Neuronal stem cell (in vitro differentiated cells): ENCODE measurements at regions not wholly inside any gene's neighbourhood (a gene's known extent, or its start where the extent isn't known, plus 50 kb on each side); places are given as distances from the start of the nearest gene placed in this dataset.

Experiments used
- DNase-seq: peaks from one replicate; pipeline ENCODE4 v3.0.0-alpha.2; 2013; ENCODE audit warnings: low spot score
- H2AFZ ChIP-seq: one replicate; pipeline ENCODE4 v1.6.1; 2013; ENCODE audit warnings: mild to moderate bottlenecking, low read length, inconsistent platforms
- H2AK5ac ChIP-seq: 2 replicates; pipeline ENCODE4 v1.6.1; 2013; ENCODE audit warnings: low read depth, mild to moderate bottlenecking, inconsistent platforms, low read length, moderate library complexity, mixed read lengths
- H2BK120ac ChIP-seq: 2 replicates; pipeline ENCODE4 v1.6.1; 2013; ENCODE audit warnings: low read depth, mild to moderate bottlenecking, inconsistent platforms, low read length, moderate library complexity, mixed read lengths
- H2BK12ac ChIP-seq: one replicate; pipeline ENCODE4 v1.6.1; 2013; ENCODE audit warnings: low read length, inconsistent platforms
- H2BK15ac ChIP-seq: 2 replicates; pipeline ENCODE4 v1.6.1; 2013; ENCODE audit warnings: mild to moderate bottlenecking, low read length, inconsistent platforms, mixed read lengths
- H2BK5ac ChIP-seq: one replicate; pipeline ENCODE4 v1.6.1; 2013; ENCODE audit warnings: inconsistent platforms, mild to moderate bottlenecking, low read length, moderate library complexity
- H3K14ac ChIP-seq: one replicate; pipeline ENCODE4 v1.6.1; 2013; ENCODE audit warnings: low read length, inconsistent platforms
- H3K18ac ChIP-seq: 2 replicates; pipeline ENCODE4 v1.6.1; 2013; ENCODE audit warnings: low read length, inconsistent platforms
- H3K23ac ChIP-seq: 2 replicates; pipeline ENCODE4 v1.6.1; 2013; ENCODE audit warnings: low read depth, mild to moderate bottlenecking, mixed read lengths, low read length, inconsistent platforms; ENCODE audit not compliant: poor library complexity
- H3K27ac ChIP-seq: replicated peaks from 3 replicates; pipeline ENCODE4 v1.5.1; 2013; ENCODE audit warnings: low read length, inconsistent platforms
- H3K27me3 ChIP-seq, 3 experiments: 2 replicates each; pipeline ENCODE4 v1.6.1; 2013; ENCODE audit warnings: low read length in 3 of 3, mild to moderate bottlenecking in 2 of 3, inconsistent platforms in 1 of 3, low read depth in 1 of 3, mixed read lengths in 1 of 3, moderate library complexity in 1 of 3; ENCODE audit not compliant: control insufficient read depth in 3 of 3, insufficient read depth in 3 of 3
- H3K36me3 ChIP-seq, 2 donors: replicated peaks in 1 of 2; 2 replicates each; pipeline ENCODE4 v1.6.1; 2013; ENCODE audit warnings: low read length in 2 of 2; ENCODE audit not compliant: control insufficient read depth in 2 of 2, insufficient read depth in 2 of 2
- H3K4ac ChIP-seq: 2 replicates; pipeline ENCODE4 v1.6.1; 2013; ENCODE audit warnings: inconsistent platforms, mild to moderate bottlenecking, low read length, moderate library complexity
- H3K4me1 ChIP-seq, 2 donors: 1 replicate in 1 of 2; 2 replicates in 1 of 2; pipeline ENCODE4 v1.6.1; 2013; ENCODE audit warnings: low read length in 2 of 2, low read depth in 1 of 2; ENCODE audit not compliant: control insufficient read depth in 2 of 2, insufficient read depth in 1 of 2
- H3K4me2 ChIP-seq: one replicate; pipeline ENCODE4 v1.6.1; 2013; ENCODE audit warnings: mild to moderate bottlenecking, low read length, inconsistent platforms; ENCODE audit not compliant: insufficient read depth, poor library complexity, severe bottlenecking
- H3K4me3 ChIP-seq, 2 donors: 2 replicates each; pipeline ENCODE4 v1.5.1; 2013; ENCODE audit warnings: low read length in 2 of 2, mild to moderate bottlenecking in 2 of 2, inconsistent platforms in 1 of 2, moderate library complexity in 1 of 2
- H3K79me1 ChIP-seq: one replicate; pipeline ENCODE4 v1.6.1; 2013; ENCODE audit warnings: low read depth, mild to moderate bottlenecking, inconsistent platforms, low read length, moderate library complexity
- H3K9ac ChIP-seq: one replicate; pipeline ENCODE4 v1.6.1; 2013; ENCODE audit warnings: mild to moderate bottlenecking, low read depth, low read length, inconsistent platforms; ENCODE audit not compliant: poor library complexity
- H3K9me3 ChIP-seq, 2 donors: replicated peaks in 1 of 2; 2 replicates each; pipeline versions ENCODE3 to v1.6.1; 2013; ENCODE audit warnings: low read length in 2 of 2, mild to moderate bottlenecking in 2 of 2, inconsistent platforms in 1 of 2, low read depth in 1 of 2, mixed read lengths in 1 of 2, moderate library complexity in 1 of 2; ENCODE audit not compliant: control insufficient read depth in 2 of 2, insufficient read depth in 1 of 2
- H4K8ac ChIP-seq: one replicate; pipeline ENCODE4 v1.6.1; 2013; ENCODE audit warnings: low read depth, mild to moderate bottlenecking, inconsistent platforms, low read length, moderate library complexity
- H4K91ac ChIP-seq: one replicate; pipeline ENCODE4 v1.6.1; 2013; ENCODE audit warnings: low read length, low read depth, mild to moderate bottlenecking, inconsistent platforms; ENCODE audit not compliant: poor library complexity
- WGBS, 2 donors: extraction: QIAGEN DNeasy Blood & Tissue Kit; methylation state at CpG; one replicate each; pipeline ENCODE4 v1.1.7; 2013; ENCODE audit warnings: missing lambda C conversion rate in 2 of 2, mixed read lengths in 1 of 2; ENCODE audit not compliant: insufficient read length in 2 of 2, insufficient replicate concordance in 1 of 2; ENCODE audit errors: extremely low coverage in 2 of 2; 5-methylcytosine and 5-hydroxymethylcytosine counted together

- no peak overlapping the region for H3K4me3 ChIP-seq
- no peak for DNase-seq
- WGBS, 2 donors, result no CpG with 5 or more reads among the region's 6 CpGs
- peaks cover 0 to 4% of the 10 kb centered on the region in 2 donors for H3K9me3 ChIP-seq
- H3K27ac ChIP-seq, result no peak overlapping the region
- H4K8ac ChIP-seq, result no peak overlapping the region
- H3K9ac ChIP-seq, result no peak overlapping the region
- no peak overlapping the region for H2BK120ac ChIP-seq
- no peak overlapping the region for H3K4ac ChIP-seq
- H3K79me1 ChIP-seq, result no peaks in the 10 kb centered on the region
- H2AFZ ChIP-seq, result peak overlapping the region; percentile 32
- H3K14ac ChIP-seq, result no peak overlapping the region
- peaks cover 5 to 15% of the 10 kb centered on the region in 2 donors for H3K4me1 ChIP-seq
- H2AK5ac ChIP-seq, result no peak overlapping the region
- H3K23ac ChIP-seq, result no peak overlapping the region
- no peak overlapping the region for H2BK15ac ChIP-seq
- no peak overlapping the region for H3K18ac ChIP-seq
- H3K4me2 ChIP-seq, result no peak overlapping the region
- no peaks in the 10 kb centered on the region for H3K36me3 ChIP-seq
- H4K91ac ChIP-seq, result no peak overlapping the region
- H2BK12ac ChIP-seq, result no peak overlapping the region
- H3K27me3 ChIP-seq, result no peaks in the 10 kb centered on the region
- no peak overlapping the region for H2BK5ac ChIP-seq
These were observed 119.3 kb upstream of the MDM1 start for GRCh38 chr12:68451261-68452077.

GRCh38 chr12:68452078-68452715 lies 120.0 kb upstream of the MDM1 start:
- Histone ChIP-seq H3K9me3 (peaks cover 0 to 4% of the 10 kb centered on the region in 2 donors), H3K9ac (no peak overlapping the region), H4K91ac (no peak overlapping the region), H2AK5ac (no peak overlapping the region), H3K4me1 (peaks cover 3 to 8% of the 10 kb centered on the region in 2 donors), H3K18ac (no peak overlapping the region), H3K27ac (no peak overlapping the region), H3K14ac (no peak overlapping the region), H3K79me1 (no peaks in the 10 kb centered on the region), H2BK12ac (no peak overlapping the region), H4K8ac (no peak overlapping the region), H2BK120ac (no peak overlapping the region), H2BK15ac (no peak overlapping the region), H3K36me3 (no peaks in the 10 kb centered on the region), H3K4ac (no peak overlapping the region), H3K4me3 (no peak overlapping the region), H3K23ac (no peak overlapping the region), H3K27me3 (no peaks in the 10 kb centered on the region), H2AFZ (peak overlapping the region; percentile 32), H2BK5ac (no peak overlapping the region), H3K4me2 (no peak overlapping the region)
- DNase-seq, result no peak
- WGBS, 2 donors, result no CpG with 5 or more reads among the region's 3 CpGs

GRCh38 chr12:68453278-68453677 lies 121.1 kb upstream of the MDM1 start:
- Histone ChIP-seq H2BK120ac (no peak overlapping the region), H2AFZ (no peak overlapping the region), H4K91ac (no peak overlapping the region), H3K4me1 (peaks cover 2 to 3% of the 10 kb centered on the region in 2 donors), H3K36me3 (no peaks in the 10 kb centered on the region), H3K9me3 (peaks cover 0 to 4% of the 10 kb centered on the region in 2 donors), H3K79me1 (no peaks in the 10 kb centered on the region), H3K4me2 (no peak overlapping the region), H3K4ac (no peak overlapping the region), H3K18ac (no peak overlapping the region), H4K8ac (no peak overlapping the region), H2BK15ac (no peak overlapping the region), H2BK5ac (no peak overlapping the region), H3K23ac (no peak overlapping the region), H2BK12ac (no peak overlapping the region), H3K14ac (no peak overlapping the region), H2AK5ac (no peak overlapping the region), H3K4me3 (no peak overlapping the region), H3K27ac (no peak overlapping the region), H3K27me3 (no peaks in the 10 kb centered on the region), H3K9ac (no peak overlapping the region)
- no peak for DNase-seq
- WGBS, 2 donors, result no CpG with 5 or more reads among the region's 3 CpGs

GRCh38 chr12:68453876-68454275 lies 121.7 kb upstream of the MDM1 start:
- Histone ChIP-seq H3K27ac (no peak overlapping the region), H2AK5ac (no peak overlapping the region), H4K91ac (no peak overlapping the region), H3K27me3 (no peaks in the 10 kb centered on the region), H2BK120ac (no peak overlapping the region), H3K14ac (no peak overlapping the region), H2BK5ac (no peak overlapping the region), H3K18ac (no peak overlapping the region), H2BK12ac (no peak overlapping the region), H3K9me3 (peaks cover 0 to 4% of the 10 kb centered on the region in 2 donors), H3K9ac (no peak overlapping the region), H2BK15ac (no peak overlapping the region), H4K8ac (no peak overlapping the region), H3K4me3 (no peak overlapping the region), H3K36me3 (no peaks in the 10 kb centered on the region), H3K79me1 (no peaks in the 10 kb centered on the region), H3K4me2 (no peak overlapping the region), H3K4me1 (peaks cover 2 to 3% of the 10 kb centered on the region in 2 donors), H2AFZ (no peak overlapping the region), H3K23ac (no peak overlapping the region), H3K4ac (no peak overlapping the region)
- DNase-seq, result no peak
- WGBS, 2 donors, result no CpG with 5 or more reads among the region's 5 CpGs
